ENCODE measurements at regions not wholly inside any gene's neighbourhood (a gene's known extent, or its start where the extent isn't known, plus 50 kb on each side); places are given as distances from the start of the nearest gene placed in this dataset.

DNA sequence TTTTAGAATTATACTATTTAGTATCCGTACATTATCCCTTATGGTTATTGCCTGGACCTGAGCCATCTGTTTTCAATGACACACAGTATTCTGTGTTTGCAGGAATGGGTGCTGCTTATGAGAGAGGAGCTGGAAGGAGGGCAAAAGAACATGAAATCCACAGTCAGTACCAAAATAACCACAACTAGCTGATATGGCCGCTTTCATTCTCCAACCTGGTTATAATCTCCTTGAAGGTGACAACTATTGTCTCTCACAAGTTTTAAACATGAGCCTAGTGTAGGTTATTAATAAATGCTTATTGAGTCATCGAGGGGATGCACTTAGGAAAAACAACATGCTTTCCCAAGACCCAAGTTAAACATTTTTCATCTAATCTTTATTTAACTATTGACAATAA lies 356.6 kb downstream of the BMP2 start:
- H2AFZ ChIP-seq (ENCODE audit: control insufficient read depth, low read length): no peak overlapping the region
- no peak for TF ChIP-seq EZH2 (IDR thresholded peaks at IDR 0.05; ENCODE audit: low read length)
- TF ChIP-seq, protein P1, sequence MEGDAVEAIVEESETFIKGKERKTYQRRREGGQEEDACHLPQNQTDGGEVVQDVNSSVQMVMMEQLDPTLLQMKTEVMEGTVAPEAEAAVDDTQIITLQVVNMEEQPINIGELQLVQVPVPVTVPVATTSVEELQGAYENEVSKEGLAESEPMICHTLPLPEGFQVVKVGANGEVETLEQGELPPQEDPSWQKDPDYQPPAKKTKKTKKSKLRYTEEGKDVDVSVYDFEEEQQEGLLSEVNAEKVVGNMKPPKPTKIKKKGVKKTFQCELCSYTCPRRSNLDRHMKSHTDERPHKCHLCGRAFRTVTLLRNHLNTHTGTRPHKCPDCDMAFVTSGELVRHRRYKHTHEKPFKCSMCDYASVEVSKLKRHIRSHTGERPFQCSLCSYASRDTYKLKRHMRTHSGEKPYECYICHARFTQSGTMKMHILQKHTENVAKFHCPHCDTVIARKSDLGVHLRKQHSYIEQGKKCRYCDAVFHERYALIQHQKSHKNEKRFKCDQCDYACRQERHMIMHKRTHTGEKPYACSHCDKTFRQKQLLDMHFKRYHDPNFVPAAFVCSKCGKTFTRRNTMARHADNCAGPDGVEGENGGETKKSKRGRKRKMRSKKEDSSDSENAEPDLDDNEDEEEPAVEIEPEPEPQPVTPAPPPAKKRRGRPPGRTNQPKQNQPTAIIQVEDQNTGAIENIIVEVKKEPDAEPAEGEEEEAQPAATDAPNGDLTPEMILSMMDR (optimal IDR thresholded peaks at IDR 0.05 in 1 of 3, IDR thresholded peaks at IDR 0.05 in 1 of 3, conservative IDR thresholded peaks at IDR 0.05 in 1 of 3; ENCODE audit: extremely low read depth in 1 of 3, insufficient read depth in 2 of 3, low read length in 3 of 3): no peak

DNA sequence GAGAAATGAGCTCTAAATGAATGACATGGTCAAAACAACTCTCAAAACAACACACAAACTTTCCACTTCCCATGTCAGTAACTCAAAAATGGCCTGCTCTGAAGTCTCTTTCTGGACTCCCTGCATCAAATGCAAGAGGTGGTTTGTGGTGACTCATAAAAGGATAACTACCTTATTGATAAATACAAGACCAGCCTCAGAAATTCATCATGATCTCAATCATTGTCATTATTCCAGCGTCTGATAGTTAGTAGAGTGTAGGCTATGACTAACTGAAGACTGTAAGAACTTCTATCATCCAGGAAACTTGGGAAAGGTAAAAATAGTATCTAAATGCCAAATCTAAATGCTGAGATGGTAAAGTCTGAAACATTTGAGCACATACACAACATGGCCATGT lies 369.4 kb downstream of the BMP2 start:
- TF ChIP-seq, protein P1 (optimal IDR thresholded peaks at IDR 0.05 in 1 of 3, IDR thresholded peaks at IDR 0.05 in 1 of 3, conservative IDR thresholded peaks at IDR 0.05 in 1 of 3; ENCODE audit: extremely low read depth in 1 of 3, insufficient read depth in 2 of 3, low read length in 3 of 3): no peak
- no peak for TF ChIP-seq EZH2 (IDR thresholded peaks at IDR 0.05; ENCODE audit: low read length)
- Histone ChIP-seq H3K79me2 (ENCODE audit: control insufficient read depth, insufficient read depth, low read length) (no peaks in the 10 kb centered on the region), H3K4me1 (ENCODE audit: control insufficient read depth, extremely low read depth, insufficient read depth, low read length) (no peaks in the 10 kb centered on the region), H3K4me2 (ENCODE audit: control insufficient read depth, extremely low read depth, insufficient read depth, low read depth, low read length) (no peak overlapping the region), H3K9me3 (ENCODE audit: control insufficient read depth, low read depth, low read length) (no peaks in the 10 kb centered on the region), H3K36me3 (ENCODE audit: control insufficient read depth in 2 of 2, extremely low read depth in 1 of 2, insufficient read depth in 2 of 2, low read length in 2 of 2) (no peaks in the 10 kb centered on the region), H3K27ac (ENCODE audit: control insufficient read depth, insufficient read depth, low read length) (no peak overlapping the region), H3K4me3 (ENCODE audit: control insufficient read depth in 2 of 3, extremely low read depth in 1 of 3, insufficient read depth in 2 of 3, low read depth in 1 of 3, low read length in 3 of 3) (no peak overlapping the region), H3K9me1 (ENCODE audit: control insufficient read depth, extremely low read depth, insufficient read depth, low read length) (no peaks in the 10 kb centered on the region), H3K9ac (ENCODE audit: control insufficient read depth, extremely low read depth, insufficient read depth, low read length) (no peak overlapping the region), H2AFZ (ENCODE audit: control insufficient read depth, low read length) (no peak overlapping the region), H4K20me1 (ENCODE audit: control insufficient read depth, extremely low read depth, insufficient read depth, low read length) (no peaks in the 10 kb centered on the region), H3K27me3 (ENCODE audit: control insufficient read depth, extremely low read depth, insufficient read depth, low read length) (no peaks in the 10 kb centered on the region)
- DNase-seq (ENCODE audit: low read depth, low spot score) (no peak), FAIRE-seq (no peak)
- dilution Hi-C loops (cut with MboI; ENCODE audit: extremely low pct_ligation_motif_present, low sequenced_read_pairs): no loop called here

More for the DNA sequence above, 356.6 kb downstream of the BMP2 start:
- H3K36me3 ChIP-seq (ENCODE audit: control insufficient read depth in 2 of 2, extremely low read depth in 1 of 2, insufficient read depth in 2 of 2, low read length in 2 of 2): no peaks in the 10 kb centered on the region
- H3K9me3 ChIP-seq (ENCODE audit: control insufficient read depth, low read depth, low read length): no peaks in the 10 kb centered on the region
- no peaks in the 10 kb centered on the region for H4K20me1 ChIP-seq (ENCODE audit: control insufficient read depth, extremely low read depth, insufficient read depth, low read length)
- no peaks in the 10 kb centered on the region for H3K4me1 ChIP-seq (ENCODE audit: control insufficient read depth, extremely low read depth, insufficient read depth, low read length)
- H3K27ac ChIP-seq (ENCODE audit: control insufficient read depth, insufficient read depth, low read length): no peak overlapping the region
- no peaks in the 10 kb centered on the region for H3K9me1 ChIP-seq (ENCODE audit: control insufficient read depth, extremely low read depth, insufficient read depth, low read length)
- no peaks in the 10 kb centered on the region for H3K27me3 ChIP-seq (ENCODE audit: control insufficient read depth, extremely low read depth, insufficient read depth, low read length)
- no peaks in the 10 kb centered on the region for H3K79me2 ChIP-seq (ENCODE audit: control insufficient read depth, insufficient read depth, low read length)
- no peak for DNase-seq (ENCODE audit: low read depth, low spot score)
- no peak overlapping the region for H3K4me2 ChIP-seq (ENCODE audit: control insufficient read depth, extremely low read depth, insufficient read depth, low read depth, low read length)
- no peak for FAIRE-seq
- no peak overlapping the region for H3K4me3 ChIP-seq (ENCODE audit: control insufficient read depth in 2 of 3, extremely low read depth in 1 of 3, insufficient read depth in 2 of 3, low read depth in 1 of 3, low read length in 3 of 3)
- dilution Hi-C loops (cut with MboI; ENCODE audit: extremely low pct_ligation_motif_present, low sequenced_read_pairs): no loop called here
- no peak overlapping the region for H3K9ac ChIP-seq (ENCODE audit: control insufficient read depth, extremely low read depth, insufficient read depth, low read length)

Measured in keratinocyte (primary cell).